Muscle layer of duodenum (tissue), 2 donors: ENCODE measurements at regions not wholly inside any gene's neighbourhood (a gene's known extent, or its start where the extent isn't known, plus 50 kb on each side); places are given as distances from the start of the nearest gene placed in this dataset.

Experiments used
- H3K27ac ChIP-seq: one replicate; pipeline ENCODE4 v1.7.0; 2013; ENCODE audit warnings: mild to moderate bottlenecking, low read length
- H3K27me3 ChIP-seq: one replicate; pipeline ENCODE4 v1.7.0; 2013; ENCODE audit warnings: low read depth, mild to moderate bottlenecking, control low read depth, low read length
- H3K36me3 ChIP-seq, 2 donors: one replicate each; pipeline ENCODE4 v1.7.0; 2013; ENCODE audit warnings: low read length in 2 of 2, control low read depth in 1 of 2, mild to moderate bottlenecking in 1 of 2; ENCODE audit not compliant: insufficient read depth in 2 of 2, control insufficient read depth in 1 of 2
- H3K4me1 ChIP-seq, 2 donors: one replicate each; pipeline ENCODE4 v1.7.0; 2013; ENCODE audit warnings: low read length in 2 of 2, mild to moderate bottlenecking in 2 of 2, control low read depth in 1 of 2, moderate library complexity in 1 of 2; ENCODE audit not compliant: insufficient read depth in 2 of 2, control insufficient read depth in 1 of 2
- H3K4me3 ChIP-seq, 2 donors: one replicate each; pipeline ENCODE4 v1.7.0; 2013; ENCODE audit warnings: low read length in 2 of 2, low read depth in 1 of 2, mild to moderate bottlenecking in 1 of 2
- H3K9me3 ChIP-seq, 2 donors: one replicate each; pipeline ENCODE4 v1.7.0; 2013; ENCODE audit warnings: low read length in 2 of 2, control low read depth in 1 of 2, mild to moderate bottlenecking in 1 of 2; ENCODE audit not compliant: control insufficient read depth in 1 of 2
- donor health status: healthy.

GRCh38 chr3:81274671-81275070 is 486.8 kb downstream of the GBE1 start:
- Histone ChIP-seq H3K27ac (no peak overlapping the region), H3K4me1 (no peaks in the 10 kb centered on the region), H3K9me3 (no peaks in the 10 kb centered on the region), H3K4me3 (no peak overlapping the region), H3K27me3 (no peaks in the 10 kb centered on the region), H3K36me3 (no peaks in the 10 kb centered on the region)

GRCh38 chr3:81270603-81271379 is 490.7 kb downstream of the GBE1 start:
- no peaks in the 10 kb centered on the region for H3K36me3 ChIP-seq
- no peaks in the 10 kb centered on the region for H3K4me1 ChIP-seq
- H3K9me3 ChIP-seq = no peaks in the 10 kb centered on the region
- no peak overlapping the region for H3K27ac ChIP-seq
- no peaks in the 10 kb centered on the region for H3K27me3 ChIP-seq
- no peak overlapping the region for H3K4me3 ChIP-seq

GRCh38 chr3:81268526-81268925 is 492.9 kb downstream of the GBE1 start:
- H3K4me1 ChIP-seq = no peaks in the 10 kb centered on the region
- no peaks in the 10 kb centered on the region for H3K27me3 ChIP-seq
- H3K27ac ChIP-seq = no peak overlapping the region
- no peaks in the 10 kb centered on the region for H3K36me3 ChIP-seq
- no peak overlapping the region for H3K4me3 ChIP-seq
- H3K9me3 ChIP-seq = no peaks in the 10 kb centered on the region

- H3K9me3 ChIP-seq = no peaks in the 10 kb centered on the region
- no peaks in the 10 kb centered on the region for H3K27me3 ChIP-seq
These were observed 499.4 kb downstream of the GBE1 start for GRCh38 chr3:81261996-81262395.

GRCh38 chr3:81255463-81255862 is 506.0 kb downstream of the GBE1 start:
- Histone ChIP-seq H3K27me3 (no peaks in the 10 kb centered on the region), H3K4me1 (no peaks in the 10 kb centered on the region), H3K9me3 (no peaks in the 10 kb centered on the region), H3K27ac (no peak overlapping the region), H3K4me3 (no peak overlapping the region), H3K36me3 (no peaks in the 10 kb centered on the region)

More at GRCh38 chr3:81261996-81262395, 499.4 kb downstream of the GBE1 start:
- H3K36me3 ChIP-seq = no peaks in the 10 kb centered on the region
- no peak overlapping the region for H3K4me3 ChIP-seq
- no peaks in the 10 kb centered on the region for H3K4me1 ChIP-seq
- H3K27ac ChIP-seq = no peak overlapping the region

- Histone ChIP-seq H3K4me3 (no peak overlapping the region), H3K9me3 (no peaks in the 10 kb centered on the region), H3K36me3 (no peaks in the 10 kb centered on the region), H3K27me3 (no peaks in the 10 kb centered on the region), H3K4me1 (no peaks in the 10 kb centered on the region), H3K27ac (no peak overlapping the region)
These were observed 510.3 kb downstream of the GBE1 start for GRCh38 chr3:81251096-81251495.

- no peaks in the 10 kb centered on the region for H3K27me3 ChIP-seq
- no peak overlapping the region for H3K27ac ChIP-seq
- H3K4me3 ChIP-seq = no peak overlapping the region
- peaks cover 0 to 10% of the 10 kb centered on the region in 2 donors for H3K4me1 ChIP-seq
- no peaks in the 10 kb centered on the region for H3K36me3 ChIP-seq
- no peaks in the 10 kb centered on the region for H3K9me3 ChIP-seq
These were observed 511.9 kb downstream of the GBE1 start for GRCh38 chr3:81249540-81250029.

- H3K9me3 ChIP-seq = no peaks in the 10 kb centered on the region
- H3K27ac ChIP-seq = no peak overlapping the region
- peaks cover 0 to 10% of the 10 kb centered on the region in 2 donors for H3K4me1 ChIP-seq
- no peak overlapping the region for H3K4me3 ChIP-seq
- H3K36me3 ChIP-seq = no peaks in the 10 kb centered on the region
- H3K27me3 ChIP-seq = no peaks in the 10 kb centered on the region
These were observed 515.9 kb downstream of the GBE1 start for GRCh38 chr3:81245501-81245900.

- no peaks in the 10 kb centered on the region for H3K36me3 ChIP-seq
- H3K4me3 ChIP-seq = no peak overlapping the region
These were observed 516.4 kb downstream of the GBE1 start for GRCh38 chr3:81245043-81245442.

GRCh38 chr3:81244231-81244630 is 517.2 kb downstream of the GBE1 start:
- Histone ChIP-seq H3K4me1 (peaks cover 0 to 10% of the 10 kb centered on the region in 2 donors), H3K36me3 (no peaks in the 10 kb centered on the region), H3K9me3 (no peaks in the 10 kb centered on the region), H3K27ac (no peak overlapping the region), H3K4me3 (no peak overlapping the region), H3K27me3 (no peaks in the 10 kb centered on the region)

More at GRCh38 chr3:81245043-81245442, 516.4 kb downstream of the GBE1 start:
- H3K27ac ChIP-seq = no peak overlapping the region
- peaks cover 0 to 10% of the 10 kb centered on the region in 2 donors for H3K4me1 ChIP-seq
- no peaks in the 10 kb centered on the region for H3K27me3 ChIP-seq
- H3K9me3 ChIP-seq = no peaks in the 10 kb centered on the region

- H3K9me3 ChIP-seq = no peaks in the 10 kb centered on the region
- H3K36me3 ChIP-seq = no peaks in the 10 kb centered on the region
- peaks cover 0 to 10% of the 10 kb centered on the region in 2 donors for H3K4me1 ChIP-seq
- H3K27me3 ChIP-seq = no peaks in the 10 kb centered on the region
- H3K4me3 ChIP-seq = no peak overlapping the region
- no peak overlapping the region for H3K27ac ChIP-seq
These were observed 518.6 kb downstream of the GBE1 start for GRCh38 chr3:81242871-81243270.

GRCh38 chr3:81237181-81237580 is 524.3 kb downstream of the GBE1 start:
- Histone ChIP-seq H3K27ac (no peak overlapping the region), H3K36me3 (no peaks in the 10 kb centered on the region), H3K27me3 (no peaks in the 10 kb centered on the region), H3K9me3 (no peaks in the 10 kb centered on the region), H3K4me1 (no peaks in the 10 kb centered on the region), H3K4me3 (no peak overlapping the region)
